HG02973 (cell line): ENCODE measurements at regions not wholly inside any gene's neighbourhood (a gene's known extent, or its start where the extent isn't known, plus 50 kb on each side); places are given as distances from the start of the nearest gene placed in this dataset.
A peak's percentile ranks its signal among the peaks of the same experiment; 100 is the strongest.

Experiments
- ATAC-seq: cut with Tn5 transposase; IDR thresholded peaks from one replicate; pipeline ENCODE4 v1.9.1; 2021; ENCODE audit warnings: moderate library complexity; ENCODE audit not compliant: unreplicated experiment

GRCh38 chr6:121499666-121500065 is 64.2 kb downstream of the GJA1 start:
- ATAC-seq, result no peak

- ATAC-seq, result no peak
These were observed 68.1 kb downstream of the GJA1 start for GRCh38 chr6:121503589-121503991.

GRCh38 chr6:121504227-121504626 is 68.8 kb downstream of the GJA1 start:
- peak; percentile 76 for ATAC-seq

- no peak for ATAC-seq
These were observed 69.8 kb downstream of the GJA1 start for GRCh38 chr6:121505284-121505683.

GRCh38 chr6:121506761-121507754 is 71.6 kb downstream of the GJA1 start:
- ATAC-seq, result no peak

- no peak for ATAC-seq
These were observed 75.2 kb downstream of the GJA1 start for GRCh38 chr6:121510568-121511177.

GRCh38 chr6:121515630-121516265 is 80.3 kb downstream of the GJA1 start:
- ATAC-seq, result no peak

- ATAC-seq, result no peak
These were observed 80.9 kb downstream of the GJA1 start for GRCh38 chr6:121516331-121516730.

GRCh38 chr6:121520337-121521163 is 85.1 kb downstream of the GJA1 start:
- ATAC-seq, result no peak

- no peak for ATAC-seq
These were observed 85.7 kb downstream of the GJA1 start for GRCh38 chr6:121521164-121521555.

- ATAC-seq, result no peak
These were observed 86.8 kb downstream of the GJA1 start for GRCh38 chr6:121522265-121522664.

- ATAC-seq, result no peak
These were observed 87.4 kb downstream of the GJA1 start for GRCh38 chr6:121522771-121523386.

- ATAC-seq, result no peak
These were observed 88.2 kb downstream of the GJA1 start for GRCh38 chr6:121523628-121524027.

GRCh38 chr6:121526282-121526681 is 90.8 kb downstream of the GJA1 start:
- no peak for ATAC-seq

GRCh38 chr6:121531658-121532169 is 96.3 kb downstream of the GJA1 start:
- no peak for ATAC-seq

- ATAC-seq, result no peak
These were observed 97.9 kb downstream of the GJA1 start for GRCh38 chr6:121533321-121533841.

- no peak for ATAC-seq
These were observed 100.3 kb downstream of the GJA1 start for GRCh38 chr6:121535777-121536176.

- no peak for ATAC-seq
These were observed 100.9 kb downstream of the GJA1 start for GRCh38 chr6:121536345-121536744.

GRCh38 chr6:121539439-121539838 is 104.0 kb downstream of the GJA1 start:
- no peak for ATAC-seq

GRCh38 chr6:121540210-121540609 is 104.8 kb downstream of the GJA1 start:
- ATAC-seq, result no peak
